AG04449 (cell line): ENCODE measurements at regions not wholly inside any gene's neighbourhood (a gene's known extent, or its start where the extent isn't known, plus 50 kb on each side); places are given as distances from the start of the nearest gene placed in this dataset.
A peak's percentile ranks its signal among the peaks of the same experiment; 100 is the strongest.

Source experiments
- CTCF ChIA-PET: fragments of 350-600 bp; formaldehyde crosslinking; extraction: SDS; loops from one replicate; lab custom pipeline; 2021; ENCODE audit warnings: antibody characterized with exemption; lab: Yijun Ruan, JAX
- POLR2A ChIA-PET: fragments of 400-600, 350-600 bp; formaldehyde crosslinking; extraction: SDS; loops from one replicate; lab custom pipeline; 2020; ENCODE audit warnings: antibody characterized with exemption, inconsistent platforms; lab: Yijun Ruan, JAX
- DNase-seq: peaks from one replicate; pipeline ENCODE4 v3.0.0-alpha.2; 2010; ENCODE audit warnings: low read depth, low spot score
- H3K4me3 ChIP-seq: 2 replicates; pipeline ENCODE4 v1.5.1; 2011; ENCODE audit warnings: low read depth, mild to moderate bottlenecking, control low read depth, low read length
- TF ChIP-seq, protein P1 (sequence below): IDR thresholded peaks from one replicate; pipeline ENCODE4 v1.5.1; 2011; ENCODE audit warnings: mild to moderate bottlenecking, moderate library complexity, low read length, control low read depth, inconsistent platforms; ENCODE audit not compliant: insufficient read depth; ENCODE audit errors: missing control alignments

- ChIA-PET POLR2A (interaction anchor here (1.2 kb wide), 1 partner anchor 37 kb away, joined by 3 read pairs; no protein-coding TSS in a partner anchor), CTCF (interaction anchor here (0.6 to 7.3 kb wide), 36 partner anchors 9 to 285 kb away, joined by 3 to 92 read pairs (median 5); no protein-coding TSS in a partner anchor)
- no peak for DNase-seq
- H3K4me3 ChIP-seq: no peak overlapping the region
- TF ChIP-seq, protein P1, sequence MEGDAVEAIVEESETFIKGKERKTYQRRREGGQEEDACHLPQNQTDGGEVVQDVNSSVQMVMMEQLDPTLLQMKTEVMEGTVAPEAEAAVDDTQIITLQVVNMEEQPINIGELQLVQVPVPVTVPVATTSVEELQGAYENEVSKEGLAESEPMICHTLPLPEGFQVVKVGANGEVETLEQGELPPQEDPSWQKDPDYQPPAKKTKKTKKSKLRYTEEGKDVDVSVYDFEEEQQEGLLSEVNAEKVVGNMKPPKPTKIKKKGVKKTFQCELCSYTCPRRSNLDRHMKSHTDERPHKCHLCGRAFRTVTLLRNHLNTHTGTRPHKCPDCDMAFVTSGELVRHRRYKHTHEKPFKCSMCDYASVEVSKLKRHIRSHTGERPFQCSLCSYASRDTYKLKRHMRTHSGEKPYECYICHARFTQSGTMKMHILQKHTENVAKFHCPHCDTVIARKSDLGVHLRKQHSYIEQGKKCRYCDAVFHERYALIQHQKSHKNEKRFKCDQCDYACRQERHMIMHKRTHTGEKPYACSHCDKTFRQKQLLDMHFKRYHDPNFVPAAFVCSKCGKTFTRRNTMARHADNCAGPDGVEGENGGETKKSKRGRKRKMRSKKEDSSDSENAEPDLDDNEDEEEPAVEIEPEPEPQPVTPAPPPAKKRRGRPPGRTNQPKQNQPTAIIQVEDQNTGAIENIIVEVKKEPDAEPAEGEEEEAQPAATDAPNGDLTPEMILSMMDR: peak; percentile 94
Measured at GRCh38 chr11:69918938-69919650, 99.9 kb upstream of the FGF3 start.

- TF ChIP-seq, protein P1: no peak
- H3K4me3 ChIP-seq: no peak overlapping the region
- DNase-seq: no peak
- ChIA-PET CTCF (interaction anchor here (1.1 to 7.3 kb wide), 15 partner anchors 9 to 281 kb away, joined by 3 to 92 read pairs (median 7); no protein-coding TSS in a partner anchor), POLR2A (interaction anchor here (1.2 kb wide), 1 partner anchor 36 kb away, joined by 3 read pairs; no protein-coding TSS in a partner anchor)
Measured at GRCh38 chr11:69919659-69920344, 100.6 kb upstream of the FGF3 start.

DNA sequence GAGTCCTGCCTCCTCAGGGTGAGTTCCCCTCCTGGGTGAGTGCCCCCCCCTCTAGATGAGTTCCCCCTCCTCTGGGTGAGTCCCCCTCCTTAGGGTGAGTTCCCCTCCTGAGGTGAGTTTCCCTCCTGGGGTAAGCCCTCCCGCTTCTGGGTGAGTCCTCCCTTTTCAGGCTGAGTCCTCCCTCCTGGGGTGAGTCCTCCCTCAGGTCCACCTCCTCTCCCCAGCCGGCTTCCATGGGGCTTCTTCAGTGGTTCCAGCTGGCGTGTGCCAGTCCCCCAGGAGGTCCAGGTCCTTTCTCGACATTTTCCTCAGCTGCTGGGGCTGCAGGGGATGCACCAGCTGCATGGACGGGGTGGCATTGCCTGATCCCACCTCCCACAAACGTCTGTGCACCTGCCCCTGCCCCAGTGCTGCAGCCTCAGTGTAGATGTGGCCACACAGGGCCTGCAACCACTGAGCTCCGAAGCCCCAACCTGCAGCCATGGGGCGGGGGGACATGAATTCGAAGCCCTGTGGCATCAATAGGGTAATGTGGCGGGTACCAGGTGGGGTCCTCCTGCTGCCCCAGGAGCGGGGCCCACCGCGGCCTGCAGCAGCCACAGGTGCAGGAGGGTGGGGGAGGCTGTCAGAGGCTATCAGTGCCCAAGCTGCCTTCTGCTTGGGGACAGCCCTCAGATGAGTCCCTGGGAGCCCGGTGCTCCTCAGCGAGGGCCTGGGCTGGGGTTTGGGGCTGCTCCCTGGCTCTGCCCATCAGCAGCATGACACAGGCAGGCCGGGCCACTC lies 101.3 kb upstream of the FGF3 start:
- no peak overlapping the region for H3K4me3 ChIP-seq
- ChIA-PET CTCF (interaction anchor here (0.7 to 7.3 kb wide), 5 partner anchors 10 to 277 kb away, joined by 3 to 92 read pairs (median 4); no protein-coding TSS in a partner anchor), POLR2A (no interaction called here)
- DNase-seq: no peak
- TF ChIP-seq, protein P1: no peak

DNA sequence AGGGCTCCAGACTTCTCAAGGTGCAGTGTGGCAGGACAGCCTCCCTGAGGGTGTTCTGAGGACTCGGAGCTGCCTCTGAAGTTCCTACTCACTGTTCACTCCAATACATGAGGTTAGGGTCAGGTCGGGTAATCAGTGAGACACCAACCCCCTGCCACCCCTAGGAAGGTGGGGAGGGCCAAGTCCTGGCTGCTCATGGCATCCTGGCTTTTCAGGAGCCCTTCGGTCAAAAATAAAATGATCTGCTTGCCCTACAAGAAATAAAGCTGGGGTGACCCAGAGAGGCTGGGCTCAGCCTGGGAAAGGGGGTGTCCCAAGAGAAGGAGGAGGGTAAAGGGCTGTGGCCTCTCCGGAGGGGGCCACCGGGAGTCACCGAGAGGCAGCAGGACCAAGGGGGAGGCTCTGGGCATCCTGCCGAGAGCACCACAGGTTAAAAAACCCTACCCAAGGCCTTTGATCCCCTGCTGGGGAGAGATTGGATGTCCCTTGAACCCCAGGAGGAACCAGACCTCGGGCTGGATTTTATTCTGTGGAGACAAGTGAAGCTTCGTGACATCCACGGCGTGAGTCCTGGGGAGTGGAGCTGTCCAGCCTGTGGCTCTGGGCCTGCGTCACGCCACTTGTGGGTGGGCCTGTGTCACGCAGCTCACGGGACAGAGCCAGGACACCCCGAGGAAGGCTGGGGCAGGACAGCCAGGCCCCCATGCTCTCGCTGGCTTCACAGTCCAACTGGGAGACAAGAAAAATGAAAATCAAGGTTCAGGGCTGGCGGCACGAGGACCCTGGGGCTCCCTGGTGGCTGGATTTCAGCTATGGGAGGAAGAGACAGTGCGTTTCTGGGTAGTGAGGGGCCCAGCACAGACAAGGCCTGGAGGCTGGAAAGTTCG lies 102.2 kb upstream of the FGF3 start:
- H3K4me3 ChIP-seq: no peak overlapping the region
- TF ChIP-seq, protein P1: no peak
- ChIA-PET POLR2A (no interaction called here), CTCF (interaction anchor here (0.6 to 7.3 kb wide), 6 partner anchors 11 to 276 kb away, joined by 3 to 92 read pairs (median 4); no protein-coding TSS in a partner anchor)
- no peak for DNase-seq

DNA sequence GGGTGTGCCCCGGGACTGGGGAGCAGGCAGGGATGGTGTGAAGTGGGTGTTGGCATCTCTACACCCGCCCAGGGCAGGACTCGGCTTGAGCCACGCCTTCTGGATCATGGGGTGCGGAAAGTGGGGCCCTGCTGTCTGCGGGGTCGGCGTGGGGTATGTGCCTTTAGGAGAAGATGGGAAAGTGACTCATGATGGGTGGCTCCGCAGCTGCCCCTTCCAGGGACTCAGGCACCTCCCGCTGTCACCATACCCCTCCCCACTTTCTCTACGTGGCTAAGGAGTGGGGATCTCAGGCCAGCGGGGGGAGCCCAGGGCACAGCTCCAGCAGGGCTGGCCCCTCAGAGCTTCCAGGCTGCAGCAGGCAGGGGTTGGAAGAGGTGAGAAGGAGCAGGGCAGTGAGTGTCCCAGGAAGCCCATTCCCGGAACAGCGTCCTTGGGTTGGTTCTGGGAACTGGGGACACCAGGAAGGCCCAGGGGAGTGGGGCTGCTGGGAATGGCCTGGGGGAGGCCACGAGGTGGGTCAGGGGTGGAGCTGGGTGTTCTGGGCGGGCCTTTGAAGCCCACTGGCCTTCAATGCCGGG lies 102.9 kb upstream of the FGF3 start:
- no peak overlapping the region for H3K4me3 ChIP-seq
- TF ChIP-seq, protein P1: no peak
- ChIA-PET POLR2A (no interaction called here), CTCF (interaction anchor here (1.1 to 7.3 kb wide), 3 partner anchors 12 to 275 kb away, joined by 3 to 92 read pairs (median 15); no protein-coding TSS in a partner anchor)
- DNase-seq: no peak
